ENCODE measurements at regions not wholly inside any gene's neighbourhood (a gene's known extent, or its start where the extent isn't known, plus 50 kb on each side); places are given as distances from the start of the nearest gene placed in this dataset.

- no peak for TF ChIP-seq MAX (IDR thresholded peaks at IDR 0.05)
- no peak for TF ChIP-seq TAF1 (IDR thresholded peaks at IDR 0.05; ENCODE audit: low read depth)
- TF ChIP-seq EP300 (IDR thresholded peaks at IDR 0.05; ENCODE audit: borderline replicate concordance): no peak
- TF ChIP-seq CREB1 (IDR thresholded peaks at IDR 0.05; ENCODE audit: low read depth): no peak
- TF ChIP-seq YY1 (IDR thresholded peaks at IDR 0.05; ENCODE audit: low read depth): no peak
- TF ChIP-seq RAD21 (IDR thresholded peaks at IDR 0.05; ENCODE audit: low read depth): no peak
- TF ChIP-seq REST (IDR thresholded peaks at IDR 0.05; ENCODE audit: low read depth): no peak
Measured at GRCh38 chr10:61119573-61119972, 175.6 kb upstream of the RHOBTB1 start.
